Endothelial cell of umbilical vein (primary cell): ENCODE measurements at regions not wholly inside any gene's neighbourhood (a gene's known extent, or its start where the extent isn't known, plus 50 kb on each side); places are given as distances from the start of the nearest gene placed in this dataset.

Source experiments
- BruUV-seq: library from RNA; stranded (reverse); fragments of 400-500 nt; replicated peaks from 2 replicates; lab custom pipeline; 2021; lab: Mats Ljungman, UMichigan
- CTCF ChIA-PET: fragments of 300-600, 350-600 bp; sonication (Branson Sonifier 250); formaldehyde crosslinking; loops from one replicate; lab custom pipeline; 2021; ENCODE audit warnings: antibody characterized with exemption, inconsistent platforms; lab: Charles Lee
- POLR2A ChIA-PET: fragments of 300-600, 350-600 bp; sonication (Branson Sonifier 250); formaldehyde crosslinking; loops from one replicate; lab custom pipeline; 2021; ENCODE audit warnings: antibody characterized with exemption, inconsistent platforms; lab: Charles Lee
- DNase-seq: peaks from one replicate; pipeline ENCODE4 v3.0.0-alpha.2; 2011; ENCODE audit warnings: low read depth, low spot score
- FAIRE-seq: peaks from 2 replicates; lab custom pipeline; 2011; peaks lifted over from hg19 to GRCh38; lab: Jason Lieb, UNC
- H2AFZ ChIP-seq: 2 replicates; pipeline ENCODE4 v1.6.0; 2012; ENCODE audit warnings: low read depth, low read length, control low read depth, inconsistent platforms
- H3K27ac ChIP-seq: 2 replicates; pipeline ENCODE4 v1.5.1; 2011; ENCODE audit warnings: low read depth, mild to moderate bottlenecking, control low read depth, low read length, moderate library complexity; ENCODE audit not compliant: insufficient read depth
- H3K27me3 ChIP-seq, 2 experiments: 2 replicates each; pipeline versions ENCODE4 v1.6.0 to v1.6.1; 2011; ENCODE audit warnings: low read length in 2 of 2, mixed read lengths in 1 of 2; ENCODE audit not compliant: control insufficient read depth in 2 of 2, insufficient read depth in 2 of 2
- H3K36me3 ChIP-seq, 2 experiments: 2 replicates in 1 of 2; 3 replicates in 1 of 2; pipeline ENCODE4 v1.5.1; 2011; ENCODE audit warnings: low read length in 2 of 2, mild to moderate bottlenecking in 1 of 2, moderate library complexity in 1 of 2; ENCODE audit not compliant: control insufficient read depth in 2 of 2, insufficient read depth in 2 of 2; ENCODE audit errors: extremely low read depth in 1 of 2
- H3K4me1 ChIP-seq: 3 replicates; pipeline ENCODE4 v1.5.1; 2011; ENCODE audit warnings: mild to moderate bottlenecking, low read length; ENCODE audit not compliant: control insufficient read depth, insufficient read depth; ENCODE audit errors: extremely low read depth
- H3K4me2 ChIP-seq: 2 replicates; pipeline ENCODE4 v1.6.1; 2011; ENCODE audit warnings: low read length, control low read depth, mixed read lengths; ENCODE audit not compliant: insufficient read depth
- H3K4me3 ChIP-seq, 3 experiments: fragments of 200-600 bp in 1 of 3; sonication (generic), shearing (Covaris generic) in 1 of 3; replicated peaks in 1 of 3; 2 replicates each; pipeline ENCODE4 v1.5.1; 2011 to 2016; ENCODE audit warnings: control low read depth in 3 of 3, low read length in 3 of 3, mild to moderate bottlenecking in 2 of 3, inconsistent platforms in 1 of 3, low read depth in 1 of 3, moderate library complexity in 1 of 3; ENCODE audit not compliant: insufficient read depth in 1 of 3
- H3K79me2 ChIP-seq: 2 replicates; pipeline ENCODE4 v1.6.0; 2012; ENCODE audit warnings: low read length, inconsistent platforms; ENCODE audit not compliant: control insufficient read depth, insufficient read depth
- H3K9ac ChIP-seq: replicated peaks from 2 replicates; pipeline ENCODE3; 2011; ENCODE audit warnings: low read length, control low read depth; ENCODE audit not compliant: insufficient read depth; ENCODE audit errors: extremely low read depth
- H3K9me1 ChIP-seq: replicated peaks from 3 replicates; pipeline ENCODE4 v1.6.0; 2011; ENCODE audit warnings: mild to moderate bottlenecking, low read length; ENCODE audit not compliant: control insufficient read depth, insufficient read depth; ENCODE audit errors: extremely low read depth
- H3K9me3 ChIP-seq: replicated peaks from 2 replicates; pipeline ENCODE4 v1.5.1; 2012; ENCODE audit warnings: low read length, inconsistent platforms; ENCODE audit not compliant: control insufficient read depth, insufficient read depth
- H4K20me1 ChIP-seq: replicated peaks from 2 replicates; pipeline ENCODE3; 2011; ENCODE audit warnings: mild to moderate bottlenecking, low read length; ENCODE audit not compliant: control insufficient read depth, insufficient read depth; ENCODE audit errors: extremely low read depth
- EZH2 ChIP-seq: IDR thresholded peaks from 2 replicates; pipeline ENCODE4 v1.6.1; 2012; ENCODE audit warnings: borderline replicate concordance, low read depth, mild to moderate bottlenecking, moderate library complexity, low read length, inconsistent platforms; ENCODE audit not compliant: severe bottlenecking
- FOS ChIP-seq: IDR thresholded peaks from 2 replicates; pipeline ENCODE4 v1.6.1; 2011; ENCODE audit warnings: mild to moderate bottlenecking, low read length, moderate library complexity, borderline replicate concordance; ENCODE audit not compliant: insufficient read depth
- GATA2 ChIP-seq: IDR thresholded peaks from 2 replicates; pipeline ENCODE4 v1.7.0; 2011; ENCODE audit warnings: low read depth, mild to moderate bottlenecking, moderate library complexity, mixed read lengths, low read length; ENCODE audit not compliant: insufficient read length, insufficient read depth
- JUN ChIP-seq: IDR thresholded peaks from 2 replicates; pipeline ENCODE4 v1.6.1; 2011; ENCODE audit warnings: borderline replicate concordance, low read depth; ENCODE audit not compliant: insufficient read length, insufficient read depth
- MYC ChIP-seq: IDR thresholded peaks from one replicate; pipeline ENCODE4 v1.6.1; 2011; ENCODE audit warnings: mild to moderate bottlenecking, low read depth, low read length
- POLR2A ChIP-seq: IDR thresholded peaks from 2 replicates; pipeline ENCODE4 v1.6.1; 2012; ENCODE audit warnings: low read depth, mild to moderate bottlenecking, control low read depth, low read length
- POLR2AphosphoS5 ChIP-seq: IDR thresholded peaks from 2 replicates; pipeline ENCODE4 v1.6.1; 2012; ENCODE audit warnings: low read depth, mild to moderate bottlenecking, control low read depth, low read length, moderate library complexity; ENCODE audit not compliant: insufficient read depth
- dilution Hi-C: fragments of 300-500 bp; cut with MboI; formaldehyde crosslinking; loops from one replicate; pipeline ENCODE4 v1.15.0; 2019; ENCODE audit warnings: low sequenced_read_pairs; ENCODE audit not compliant: extremely low pct_ligation_motif_present
- intact Hi-C: fragments of 100-400 bp; cut with micrococcal nuclease; formaldehyde crosslinking; loops from one replicate; pipeline ENCODE4 v1.10.0; 2022
- TF ChIP-seq, protein P1 (sequence below): IDR thresholded peaks from 2 replicates; pipeline ENCODE4 v1.6.1; 2011; ENCODE audit not compliant: insufficient read depth, insufficient read length
- TF ChIP-seq, protein P2 (sequence below), 2 donors: IDR thresholded peaks; 1 replicate in 1 of 2; 2 replicates in 1 of 2; pipeline ENCODE4 v1.5.1; 2011; ENCODE audit warnings: low read length in 2 of 2, mild to moderate bottlenecking in 2 of 2, moderate library complexity in 2 of 2, control low read depth in 1 of 2, inconsistent platforms in 1 of 2, low read depth in 1 of 2; ENCODE audit not compliant: insufficient read depth in 1 of 2; ENCODE audit errors: extremely low read depth in 1 of 2

DNA sequence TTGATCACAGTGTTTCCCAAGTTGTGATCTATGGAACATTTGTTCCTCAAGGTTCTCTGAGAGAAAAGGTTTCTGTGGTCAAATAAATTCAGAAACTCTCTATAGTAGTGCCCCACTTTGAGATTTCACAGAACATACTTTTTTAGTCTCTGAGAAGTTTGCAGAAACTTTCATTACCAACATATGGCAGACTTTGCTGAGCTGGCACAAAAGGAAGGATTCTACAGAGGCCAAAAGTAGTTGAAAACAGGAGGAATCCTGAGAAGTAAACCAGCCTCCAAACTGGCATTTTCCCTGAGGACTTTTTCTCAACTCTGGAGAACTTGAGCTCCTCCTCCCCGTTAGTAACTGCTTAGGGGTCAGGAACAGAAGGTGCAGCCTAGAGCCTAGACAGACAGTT lies 117.8 kb upstream of the ESX1 start:
- FAIRE-seq (no peak), DNase-seq (no peak)
- intact Hi-C loops (no loop called here), dilution Hi-C loops (no loop called here)
- Histone ChIP-seq H2AFZ (no peak overlapping the region), H3K9ac (no peak overlapping the region), H3K9me1 (no peaks in the 10 kb centered on the region), H3K79me2 (no peaks in the 10 kb centered on the region), H3K9me3 (no peaks in the 10 kb centered on the region), H3K36me3 (no peaks in the 10 kb centered on the region), H3K27me3 (no peaks in the 10 kb centered on the region), H4K20me1 (no peaks in the 10 kb centered on the region), H3K4me2 (no peak overlapping the region), H3K27ac (no peak overlapping the region), H3K4me3 (no peak overlapping the region), H3K4me1 (no peaks in the 10 kb centered on the region)
- TF ChIP-seq GATA2 (no peak), JUN (no peak), POLR2A (no peak), POLR2AphosphoS5 (no peak), FOS (no peak), EZH2 (no peak), MYC (no peak)
- TF ChIP-seq, protein P1, sequence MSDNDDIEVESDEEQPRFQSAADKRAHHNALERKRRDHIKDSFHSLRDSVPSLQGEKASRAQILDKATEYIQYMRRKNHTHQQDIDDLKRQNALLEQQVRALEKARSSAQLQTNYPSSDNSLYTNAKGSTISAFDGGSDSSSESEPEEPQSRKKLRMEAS: no peak
- TF ChIP-seq, protein P2, sequence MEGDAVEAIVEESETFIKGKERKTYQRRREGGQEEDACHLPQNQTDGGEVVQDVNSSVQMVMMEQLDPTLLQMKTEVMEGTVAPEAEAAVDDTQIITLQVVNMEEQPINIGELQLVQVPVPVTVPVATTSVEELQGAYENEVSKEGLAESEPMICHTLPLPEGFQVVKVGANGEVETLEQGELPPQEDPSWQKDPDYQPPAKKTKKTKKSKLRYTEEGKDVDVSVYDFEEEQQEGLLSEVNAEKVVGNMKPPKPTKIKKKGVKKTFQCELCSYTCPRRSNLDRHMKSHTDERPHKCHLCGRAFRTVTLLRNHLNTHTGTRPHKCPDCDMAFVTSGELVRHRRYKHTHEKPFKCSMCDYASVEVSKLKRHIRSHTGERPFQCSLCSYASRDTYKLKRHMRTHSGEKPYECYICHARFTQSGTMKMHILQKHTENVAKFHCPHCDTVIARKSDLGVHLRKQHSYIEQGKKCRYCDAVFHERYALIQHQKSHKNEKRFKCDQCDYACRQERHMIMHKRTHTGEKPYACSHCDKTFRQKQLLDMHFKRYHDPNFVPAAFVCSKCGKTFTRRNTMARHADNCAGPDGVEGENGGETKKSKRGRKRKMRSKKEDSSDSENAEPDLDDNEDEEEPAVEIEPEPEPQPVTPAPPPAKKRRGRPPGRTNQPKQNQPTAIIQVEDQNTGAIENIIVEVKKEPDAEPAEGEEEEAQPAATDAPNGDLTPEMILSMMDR (IDR thresholded peaks at IDR 0.05; ENCODE audit: extremely low read depth in 1 of 2, insufficient read depth in 1 of 2, low read depth in 1 of 2, low read length in 2 of 2): no peak
- ChIA-PET POLR2A (no interaction called here), CTCF (interaction anchor here (0.5 kb wide), 1 partner anchor 61 kb away, joined by 3 read pairs; no protein-coding TSS in a partner anchor)
- no TSS peak for BruUV-seq
